Osteocyte (in vitro differentiated cells): ENCODE measurements at regions not wholly inside any gene's neighbourhood (a gene's known extent, or its start where the extent isn't known, plus 50 kb on each side); places are given as distances from the start of the nearest gene placed in this dataset.
"Not testable (repeated sequence)": the region's sequence is repeated elsewhere in the genome, so short reads cannot be mapped to it uniquely, and the experiment has no call there.

Source experiments
- DNase-seq: peaks from one replicate; pipeline ENCODE4 v3.0.0; 2021; ENCODE audit warnings: mixed read lengths; ENCODE audit not compliant: unreplicated experiment; ENCODE audit errors: extremely low spot score
- H3K27ac Mint-ChIP-seq: one replicate; pipeline ENCODE4 v1.8.0; 2021; ENCODE audit warnings: mild to moderate bottlenecking, mixed read lengths; ENCODE audit not compliant: unreplicated experiment
- H3K27me3 Mint-ChIP-seq: one replicate; pipeline ENCODE4 v1.8.0; 2021; ENCODE audit warnings: mixed read lengths; ENCODE audit not compliant: unreplicated experiment
- H3K36me3 Mint-ChIP-seq: one replicate; pipeline ENCODE4 v1.8.0; 2021; ENCODE audit warnings: mixed read lengths; ENCODE audit not compliant: unreplicated experiment
- H3K4me1 Mint-ChIP-seq: one replicate; pipeline ENCODE4 v1.8.0; 2021; ENCODE audit warnings: mixed read lengths; ENCODE audit not compliant: unreplicated experiment
- H3K4me3 Mint-ChIP-seq: one replicate; pipeline ENCODE4 v1.8.0; 2021; ENCODE audit warnings: mild to moderate bottlenecking, moderate library complexity, mixed read lengths; ENCODE audit not compliant: unreplicated experiment
- H3K9me3 Mint-ChIP-seq: one replicate; pipeline ENCODE4 v1.8.0; 2021; ENCODE audit warnings: mixed read lengths; ENCODE audit not compliant: unreplicated experiment
- CTCF ChIP-seq: fragments of 200-600 bp; sonication (generic); IDR thresholded peaks from 2 replicates; pipeline ENCODE4 v1.5.0; 2021; ENCODE audit warnings: antibody characterized with exemption, mild to moderate bottlenecking, moderate library complexity

GRCh38 chr12:28092396-28092795, 97.9 kb upstream of the CCDC91 start:
- H3K4me1 Mint-ChIP-seq: peaks cover 33% of the 10 kb centered on the region
- no peaks in the 10 kb centered on the region for H3K27me3 Mint-ChIP-seq
- no peak for TF ChIP-seq CTCF
- no peaks in the 10 kb centered on the region for H3K9me3 Mint-ChIP-seq
- H3K27ac Mint-ChIP-seq: no peak overlapping the region
- H3K4me3 Mint-ChIP-seq: no peak overlapping the region
- H3K36me3 Mint-ChIP-seq: no peaks in the 10 kb centered on the region
- DNase-seq: no peak

DNA sequence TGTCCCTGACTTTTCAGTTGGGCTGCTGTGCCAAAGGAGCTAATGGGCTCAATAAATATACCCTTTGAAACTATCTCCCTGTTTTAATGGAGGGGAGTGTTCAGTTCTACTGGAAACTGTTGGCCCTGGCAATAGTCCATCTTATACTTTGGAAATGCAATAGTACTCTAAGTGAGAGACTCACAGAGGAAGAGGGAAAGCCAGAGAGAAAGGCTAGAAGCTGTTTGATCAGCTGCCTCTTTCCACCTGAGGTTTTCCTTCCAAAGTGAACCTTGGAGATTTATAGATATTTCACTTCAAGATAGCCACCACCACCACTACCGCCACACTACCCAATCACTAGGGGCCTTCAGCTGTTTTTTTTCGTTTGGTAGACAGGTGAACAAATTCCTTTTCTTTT, 93.6 kb upstream of the CCDC91 start:
- Mint-ChIP-seq H3K4me1 (peaks cover 12% of the 10 kb centered on the region), H3K4me3 (no peak overlapping the region), H3K27ac (no peak overlapping the region), H3K27me3 (no peaks in the 10 kb centered on the region), H3K9me3 (no peaks in the 10 kb centered on the region), H3K36me3 (no peaks in the 10 kb centered on the region)
- TF ChIP-seq CTCF: no peak
- DNase-seq: no peak

- DNase-seq: no peak
- no peak overlapping the region for H3K27ac Mint-ChIP-seq
- H3K36me3 Mint-ChIP-seq: no peaks in the 10 kb centered on the region
- TF ChIP-seq CTCF: no peak
- no peaks in the 10 kb centered on the region for H3K9me3 Mint-ChIP-seq
- no peaks in the 10 kb centered on the region for H3K27me3 Mint-ChIP-seq
- peaks cover 8% of the 10 kb centered on the region for H3K4me1 Mint-ChIP-seq
- no peak overlapping the region for H3K4me3 Mint-ChIP-seq
These were observed 93.0 kb upstream of the CCDC91 start for GRCh38 chr12:28097221-28097620.

DNA sequence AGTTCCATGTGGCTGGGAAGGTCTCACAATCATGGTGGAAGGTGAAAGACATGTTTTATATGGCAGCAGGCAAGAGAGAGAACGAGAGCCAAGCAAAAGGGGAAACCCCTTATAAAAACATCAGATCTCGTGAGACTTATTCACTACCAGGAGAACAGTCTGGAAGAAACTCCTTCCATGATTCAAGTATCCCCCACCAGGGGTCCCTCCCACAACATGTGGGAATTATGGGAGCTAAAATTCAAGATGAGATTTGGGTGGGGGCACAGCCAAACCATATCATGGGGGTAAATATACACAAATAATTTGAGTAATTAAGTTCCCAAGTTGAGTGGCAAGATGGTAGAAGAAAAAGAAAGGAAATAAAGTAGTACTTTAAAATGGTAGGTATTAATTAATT, 91.0 kb upstream of the CCDC91 start:
- not testable (repeated sequence) for H3K4me3 Mint-ChIP-seq, H3K27ac Mint-ChIP-seq, H3K36me3 Mint-ChIP-seq, H3K4me1 Mint-ChIP-seq, H3K27me3 Mint-ChIP-seq, DNase-seq, H3K9me3 Mint-ChIP-seq

- DNase-seq: no peak
- Mint-ChIP-seq H3K4me3 (no peak overlapping the region), H3K4me1 (peaks cover 4% of the 10 kb centered on the region), H3K27me3 (no peaks in the 10 kb centered on the region), H3K36me3 (no peaks in the 10 kb centered on the region), H3K9me3 (no peaks in the 10 kb centered on the region), H3K27ac (no peak overlapping the region)
- no peak for TF ChIP-seq CTCF
These were observed 90.4 kb upstream of the CCDC91 start for GRCh38 chr12:28099871-28100270.

GRCh38 chr12:28100717-28101116, 89.5 kb upstream of the CCDC91 start:
- Mint-ChIP-seq H3K4me1 (peaks cover 4% of the 10 kb centered on the region), H3K36me3 (no peaks in the 10 kb centered on the region)

More at GRCh38 chr12:28100717-28101116, 89.5 kb upstream of the CCDC91 start:
- Mint-ChIP-seq H3K27ac (no peak overlapping the region), H3K9me3 (no peaks in the 10 kb centered on the region), H3K27me3 (no peaks in the 10 kb centered on the region), H3K4me3 (no peak overlapping the region)
- TF ChIP-seq CTCF: no peak
- DNase-seq: no peak
